Liver (tissue), 7 donors: ENCODE measurements at regions not wholly inside any gene's neighbourhood (a gene's known extent, or its start where the extent isn't known, plus 50 kb on each side); places are given as distances from the start of the nearest gene placed in this dataset.

Experiments used
- DNase-seq: peaks from one replicate; pipeline ENCODE4 v3.0.0-alpha.2; 2017; ENCODE audit warnings: low spot score
- H3K27ac ChIP-seq, 2 donors: one replicate each; pipeline ENCODE4 v1.7.0; 2013; ENCODE audit warnings: inconsistent platforms in 2 of 2, low read length in 2 of 2, control low read depth in 1 of 2, low read depth in 1 of 2, mild to moderate bottlenecking in 1 of 2
- H3K27me3 ChIP-seq, 4 donors: one replicate each; pipeline versions ENCODE4 v1.6.1 to v1.7.0; 2013; ENCODE audit warnings: low read length in 3 of 4, inconsistent platforms in 1 of 4, mild to moderate bottlenecking in 1 of 4, moderate library complexity in 1 of 4; ENCODE audit not compliant: control insufficient read depth in 4 of 4, insufficient read depth in 4 of 4
- H3K36me3 ChIP-seq, 4 donors: one replicate each; pipeline versions ENCODE4 v1.6.1 to v1.7.0; 2013; ENCODE audit warnings: low read length in 3 of 4, mild to moderate bottlenecking in 3 of 4, low read depth in 1 of 4, moderate library complexity in 1 of 4; ENCODE audit not compliant: control insufficient read depth in 4 of 4, insufficient read depth in 3 of 4
- H3K4me1 ChIP-seq, 4 donors: one replicate each; pipeline versions ENCODE4 v1.6.1 to v1.7.0; 2013; ENCODE audit warnings: low read length in 3 of 4, mild to moderate bottlenecking in 3 of 4, moderate library complexity in 1 of 4; ENCODE audit not compliant: control insufficient read depth in 4 of 4, insufficient read depth in 4 of 4
- H3K4me3 ChIP-seq, 3 donors: one replicate each; pipeline versions ENCODE4 v1.6.1 to v1.7.0; 2013; ENCODE audit warnings: low read length in 3 of 3, control low read depth in 1 of 3, low read depth in 1 of 3, mild to moderate bottlenecking in 1 of 3
- H3K9ac ChIP-seq, 2 donors: one replicate each; pipeline ENCODE4 v1.7.0; 2013; ENCODE audit warnings: low read length in 2 of 2, mild to moderate bottlenecking in 2 of 2, moderate library complexity in 2 of 2, control low read depth in 1 of 2, low read depth in 1 of 2
- H3K9me3 ChIP-seq, 4 donors: one replicate each; pipeline versions ENCODE4 v1.6.1 to v1.7.0; 2013; ENCODE audit warnings: low read length in 3 of 4; ENCODE audit not compliant: control insufficient read depth in 4 of 4
- EGR1 ChIP-seq, 2 donors: IDR thresholded peaks; 2 replicates each; pipeline ENCODE4 v1.6.1; 2016 to 2018; ENCODE audit warnings: antibody characterized with exemption in 2 of 2, low read depth in 2 of 2
- FOXA2 ChIP-seq: IDR thresholded peaks from 2 replicates; pipeline ENCODE4 v1.6.1; 2016; ENCODE audit warnings: antibody characterized with exemption
- HNF4A ChIP-seq, 2 donors: conservative IDR thresholded peaks; 2 replicates each; pipeline ENCODE4 v1.6.1; 2016; ENCODE audit warnings: antibody characterized with exemption in 2 of 2, mild to moderate bottlenecking in 2 of 2
- HNF4G ChIP-seq: IDR thresholded peaks from 2 replicates; pipeline ENCODE4 v1.6.1; 2016; ENCODE audit warnings: antibody characterized with exemption
- JUND ChIP-seq, 2 donors: IDR thresholded peaks; 2 replicates each; pipeline ENCODE4 v1.6.1; 2016; ENCODE audit warnings: antibody characterized with exemption in 2 of 2
- NR2F2 ChIP-seq: IDR thresholded peaks from 2 replicates; pipeline ENCODE4 v1.6.1; 2016; ENCODE audit warnings: antibody characterized with exemption
- RAD21 ChIP-seq, 2 donors: IDR thresholded peaks; 2 replicates each; pipeline ENCODE4 v1.6.1; 2016; ENCODE audit warnings: antibody characterized with exemption in 2 of 2, mild to moderate bottlenecking in 2 of 2
- RXRA ChIP-seq, 2 donors: IDR thresholded peaks; 2 replicates each; pipeline ENCODE4 v1.6.1; 2017 to 2018; ENCODE audit warnings: antibody characterized with exemption in 2 of 2, mild to moderate bottlenecking in 1 of 2
- TAF1 ChIP-seq: conservative IDR thresholded peaks from 2 replicates; pipeline ENCODE4 v1.6.1; 2016; ENCODE audit warnings: antibody characterized with exemption, mild to moderate bottlenecking
- WGBS: extraction: QIAGEN DNeasy Blood & Tissue Kit; methylation state at CpG from one replicate; pipeline ENCODE4 v1.1.7; 2013; 5-methylcytosine and 5-hydroxymethylcytosine counted together
- TF ChIP-seq, protein P1 (sequence below): IDR thresholded peaks from 2 replicates; pipeline ENCODE4 v1.6.1; 2016; ENCODE audit warnings: antibody characterized with exemption
- TF ChIP-seq, protein P2 (sequence below): IDR thresholded peaks from 2 replicates; pipeline ENCODE4 v1.6.1; 2016; ENCODE audit warnings: antibody characterized with exemption, mild to moderate bottlenecking
- TF ChIP-seq, protein P3 (sequence below): IDR thresholded peaks from 2 replicates; pipeline ENCODE4 v1.6.1; 2016; ENCODE audit warnings: antibody characterized with exemption
- TF ChIP-seq, protein P4 (sequence below): IDR thresholded peaks from 2 replicates; pipeline ENCODE4 v1.6.1; 2016; ENCODE audit warnings: antibody characterized with exemption
- donor health status: healthy.
- donor health status: healthy.
- donor health status: healthy.
- donor health status: healthy.

DNA sequence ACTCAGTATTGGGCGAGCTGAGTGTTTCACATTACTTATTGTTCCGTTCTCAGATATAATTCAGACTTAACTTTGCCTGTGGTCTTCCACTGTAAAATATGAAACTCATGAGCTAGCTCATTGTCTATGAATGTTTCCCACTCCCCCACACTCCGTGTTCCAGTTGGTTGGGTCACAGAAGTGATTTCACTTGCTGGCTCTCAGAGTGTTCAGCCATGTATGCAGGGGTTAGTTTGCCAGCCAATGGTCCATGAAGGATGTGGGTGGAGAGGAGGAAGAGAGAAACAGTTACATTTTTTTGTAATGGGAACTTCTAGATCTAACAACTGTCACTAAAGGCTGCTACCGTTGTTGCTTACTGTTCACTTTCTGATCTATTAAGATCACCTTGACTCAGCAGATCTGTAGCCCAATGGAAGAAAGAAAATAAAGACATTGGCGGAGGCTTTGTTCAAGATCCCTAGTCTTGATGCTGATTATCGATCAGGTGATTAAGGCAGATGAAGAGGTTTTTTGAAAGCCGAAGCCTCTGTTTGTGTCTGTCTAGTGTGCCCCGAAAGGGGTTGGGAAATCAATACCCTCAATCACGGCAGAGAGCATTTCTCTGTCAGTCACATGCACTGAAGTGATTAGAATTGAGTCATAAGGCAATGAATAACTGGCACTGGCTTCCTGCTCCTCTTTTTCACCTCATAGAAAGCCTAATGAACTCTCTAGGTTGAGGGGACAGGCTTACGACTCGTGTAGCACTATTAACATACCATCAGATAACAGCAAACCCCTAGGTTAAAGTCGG lies 279.7 kb upstream of the FIGN start:
- H3K9ac ChIP-seq, result no peak overlapping the region
- no peak overlapping the region for H3K27ac ChIP-seq
- H3K4me1 ChIP-seq, result no peaks in the 10 kb centered on the region
- no peak overlapping the region for H3K4me3 ChIP-seq
- TF ChIP-seq NR2F2, result no peak
- TF ChIP-seq FOXA2, result no peak
- no peak for TF ChIP-seq TAF1
- TF ChIP-seq, protein P1, sequence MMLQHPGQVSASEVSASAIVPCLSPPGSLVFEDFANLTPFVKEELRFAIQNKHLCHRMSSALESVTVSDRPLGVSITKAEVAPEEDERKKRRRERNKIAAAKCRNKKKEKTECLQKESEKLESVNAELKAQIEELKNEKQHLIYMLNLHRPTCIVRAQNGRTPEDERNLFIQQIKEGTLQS, result no peak
- no peak for TF ChIP-seq RAD21 (IDR thresholded peaks at IDR 0.05)
- TF ChIP-seq EGR1 (IDR thresholded peaks at IDR 0.05; ENCODE audit: low read depth in 2 of 2), result no peak
- TF ChIP-seq HNF4G, result no peak
- no peak for TF ChIP-seq JUND (IDR thresholded peaks at IDR 0.05)
- TF ChIP-seq, protein P2, sequence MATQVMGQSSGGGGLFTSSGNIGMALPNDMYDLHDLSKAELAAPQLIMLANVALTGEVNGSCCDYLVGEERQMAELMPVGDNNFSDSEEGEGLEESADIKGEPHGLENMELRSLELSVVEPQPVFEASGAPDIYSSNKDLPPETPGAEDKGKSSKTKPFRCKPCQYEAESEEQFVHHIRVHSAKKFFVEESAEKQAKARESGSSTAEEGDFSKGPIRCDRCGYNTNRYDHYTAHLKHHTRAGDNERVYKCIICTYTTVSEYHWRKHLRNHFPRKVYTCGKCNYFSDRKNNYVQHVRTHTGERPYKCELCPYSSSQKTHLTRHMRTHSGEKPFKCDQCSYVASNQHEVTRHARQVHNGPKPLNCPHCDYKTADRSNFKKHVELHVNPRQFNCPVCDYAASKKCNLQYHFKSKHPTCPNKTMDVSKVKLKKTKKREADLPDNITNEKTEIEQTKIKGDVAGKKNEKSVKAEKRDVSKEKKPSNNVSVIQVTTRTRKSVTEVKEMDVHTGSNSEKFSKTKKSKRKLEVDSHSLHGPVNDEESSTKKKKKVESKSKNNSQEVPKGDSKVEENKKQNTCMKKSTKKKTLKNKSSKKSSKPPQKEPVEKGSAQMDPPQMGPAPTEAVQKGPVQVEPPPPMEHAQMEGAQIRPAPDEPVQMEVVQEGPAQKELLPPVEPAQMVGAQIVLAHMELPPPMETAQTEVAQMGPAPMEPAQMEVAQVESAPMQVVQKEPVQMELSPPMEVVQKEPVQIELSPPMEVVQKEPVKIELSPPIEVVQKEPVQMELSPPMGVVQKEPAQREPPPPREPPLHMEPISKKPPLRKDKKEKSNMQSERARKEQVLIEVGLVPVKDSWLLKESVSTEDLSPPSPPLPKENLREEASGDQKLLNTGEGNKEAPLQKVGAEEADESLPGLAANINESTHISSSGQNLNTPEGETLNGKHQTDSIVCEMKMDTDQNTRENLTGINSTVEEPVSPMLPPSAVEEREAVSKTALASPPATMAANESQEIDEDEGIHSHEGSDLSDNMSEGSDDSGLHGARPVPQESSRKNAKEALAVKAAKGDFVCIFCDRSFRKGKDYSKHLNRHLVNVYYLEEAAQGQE, result no peak
- TF ChIP-seq RXRA (IDR thresholded peaks at IDR 0.05), result no peak
- TF ChIP-seq HNF4A (conservative IDR thresholded peaks at IDR 0.05), result no peak
- H3K36me3 ChIP-seq, result no peaks in the 10 kb centered on the region
- H3K9me3 ChIP-seq, result no peaks in the 10 kb centered on the region
- WGBS, result 52% methylated on average over 12 of the region's 12 CpGs
- H3K27me3 ChIP-seq, result no peaks in the 10 kb centered on the region
- no peak for DNase-seq

DNA sequence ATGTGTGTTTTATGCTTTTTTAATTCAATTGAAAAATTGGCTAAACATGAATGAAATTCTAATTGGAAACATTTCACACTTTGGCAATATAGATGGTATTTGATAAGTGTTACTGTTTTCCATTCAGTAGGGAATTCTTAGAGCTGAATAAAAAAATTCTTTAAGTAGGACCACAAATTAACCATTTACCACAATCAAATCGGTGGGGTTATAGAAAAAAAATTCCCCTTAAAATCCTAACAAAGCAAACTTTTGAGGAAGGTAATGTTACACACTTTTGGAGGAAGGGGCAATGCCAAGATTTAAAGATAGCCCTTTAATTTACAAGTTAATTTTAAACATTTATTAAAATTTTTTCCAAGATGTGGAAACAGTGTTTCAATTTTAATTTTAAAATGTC lies 279.0 kb upstream of the FIGN start:
- Histone ChIP-seq H3K4me3 (no peak overlapping the region), H3K4me1 (no peaks in the 10 kb centered on the region), H3K9ac (no peak overlapping the region), H3K36me3 (no peaks in the 10 kb centered on the region), H3K27ac (no peak overlapping the region), H3K27me3 (no peaks in the 10 kb centered on the region), H3K9me3 (no peaks in the 10 kb centered on the region)
- TF ChIP-seq, protein P3, sequence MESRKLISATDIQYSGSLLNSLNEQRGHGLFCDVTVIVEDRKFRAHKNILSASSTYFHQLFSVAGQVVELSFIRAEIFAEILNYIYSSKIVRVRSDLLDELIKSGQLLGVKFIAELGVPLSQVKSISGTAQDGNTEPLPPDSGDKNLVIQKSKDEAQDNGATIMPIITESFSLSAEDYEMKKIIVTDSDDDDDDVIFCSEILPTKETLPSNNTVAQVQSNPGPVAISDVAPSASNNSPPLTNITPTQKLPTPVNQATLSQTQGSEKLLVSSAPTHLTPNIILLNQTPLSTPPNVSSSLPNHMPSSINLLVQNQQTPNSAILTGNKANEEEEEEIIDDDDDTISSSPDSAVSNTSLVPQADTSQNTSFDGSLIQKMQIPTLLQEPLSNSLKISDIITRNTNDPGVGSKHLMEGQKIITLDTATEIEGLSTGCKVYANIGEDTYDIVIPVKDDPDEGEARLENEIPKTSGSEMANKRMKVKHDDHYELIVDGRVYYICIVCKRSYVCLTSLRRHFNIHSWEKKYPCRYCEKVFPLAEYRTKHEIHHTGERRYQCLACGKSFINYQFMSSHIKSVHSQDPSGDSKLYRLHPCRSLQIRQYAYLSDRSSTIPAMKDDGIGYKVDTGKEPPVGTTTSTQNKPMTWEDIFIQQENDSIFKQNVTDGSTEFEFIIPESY, result no peak
- no peak for TF ChIP-seq FOXA2
- no peak for TF ChIP-seq TAF1
- TF ChIP-seq, protein P4, sequence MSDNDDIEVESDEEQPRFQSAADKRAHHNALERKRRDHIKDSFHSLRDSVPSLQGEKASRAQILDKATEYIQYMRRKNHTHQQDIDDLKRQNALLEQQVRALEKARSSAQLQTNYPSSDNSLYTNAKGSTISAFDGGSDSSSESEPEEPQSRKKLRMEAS, result no peak
- DNase-seq, result no peak
- 82% methylated on average over 1 of the region's 1 CpG for WGBS
